HFF-Myc (cell line): ENCODE measurements at regions not wholly inside any gene's neighbourhood (a gene's known extent, or its start where the extent isn't known, plus 50 kb on each side); places are given as distances from the start of the nearest gene placed in this dataset.

Experiments used
- DNase-seq: peaks from one replicate; pipeline ENCODE4 v3.0.0-alpha.2; 2011; ENCODE audit warnings: low read depth; ENCODE audit errors: extremely low read depth
- H3K4me3 ChIP-seq: replicated peaks from 2 replicates; pipeline ENCODE4 v1.5.1; 2011; ENCODE audit warnings: low read depth, mild to moderate bottlenecking, control low read depth, low read length
- CTCF ChIP-seq: IDR thresholded peaks from 2 replicates; pipeline ENCODE4 v1.5.1; 2012; ENCODE audit warnings: mild to moderate bottlenecking, low read depth, low read length, control low read depth; ENCODE audit errors: missing control alignments

DNA sequence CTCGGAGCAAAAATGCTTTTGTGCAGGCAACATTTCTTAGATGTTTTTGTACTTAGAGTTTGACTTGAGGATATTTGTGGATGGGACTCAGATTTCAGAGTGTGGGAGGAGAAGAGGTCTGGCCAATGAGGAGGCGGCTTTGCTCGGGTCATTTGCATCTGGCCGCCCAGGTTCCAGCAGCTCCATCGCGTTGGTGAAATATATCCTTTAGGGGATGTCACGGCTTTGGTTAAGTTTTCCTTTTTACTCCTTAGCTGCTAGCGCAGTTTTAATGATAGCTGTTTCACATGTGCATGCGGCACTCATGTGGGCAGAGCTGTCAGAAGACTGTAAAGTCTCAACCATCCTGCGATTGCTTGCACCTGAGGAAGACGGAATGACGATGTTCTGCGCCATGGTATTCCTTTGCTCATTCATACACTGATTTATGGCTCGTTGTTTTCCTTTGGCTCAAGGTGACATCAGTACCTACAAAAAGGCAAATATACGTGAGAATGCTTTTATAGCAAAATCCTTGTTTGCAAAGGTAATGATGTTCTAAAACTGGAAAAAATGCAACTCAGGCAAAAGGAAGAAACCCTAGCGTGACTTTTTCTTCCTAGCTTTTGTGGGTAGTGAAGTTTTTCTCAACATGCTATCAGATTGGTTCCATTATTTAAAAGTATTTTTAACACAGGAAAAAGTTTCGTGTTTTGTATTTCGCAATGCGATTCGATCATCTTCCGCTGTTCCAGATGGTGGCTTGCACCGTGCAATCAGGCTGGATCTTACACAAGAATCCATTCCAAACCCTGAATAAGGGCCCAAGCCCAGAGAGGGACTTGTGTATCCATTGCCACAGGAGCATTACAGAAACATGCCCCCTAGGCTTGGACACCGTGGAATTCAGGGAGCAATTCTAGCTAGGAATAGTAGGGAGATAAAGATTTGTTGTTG, 70.5 kb upstream of the ZNF516 start:
- H3K4me3 ChIP-seq: peak overlapping the region; percentile 30
- DNase-seq: peak; percentile 83
- TF ChIP-seq CTCF: no peak

- no peak for DNase-seq
- no peak for TF ChIP-seq CTCF
- peak overlapping the region; percentile 30 for H3K4me3 ChIP-seq
Observed at GRCh38 chr18:76564655-76565237, 69.7 kb upstream of the ZNF516 start.

- no peak for TF ChIP-seq CTCF
- no peak for DNase-seq
- no peak overlapping the region for H3K4me3 ChIP-seq
Observed at GRCh38 chr18:76564117-76564516, 69.1 kb upstream of the ZNF516 start.

DNA sequence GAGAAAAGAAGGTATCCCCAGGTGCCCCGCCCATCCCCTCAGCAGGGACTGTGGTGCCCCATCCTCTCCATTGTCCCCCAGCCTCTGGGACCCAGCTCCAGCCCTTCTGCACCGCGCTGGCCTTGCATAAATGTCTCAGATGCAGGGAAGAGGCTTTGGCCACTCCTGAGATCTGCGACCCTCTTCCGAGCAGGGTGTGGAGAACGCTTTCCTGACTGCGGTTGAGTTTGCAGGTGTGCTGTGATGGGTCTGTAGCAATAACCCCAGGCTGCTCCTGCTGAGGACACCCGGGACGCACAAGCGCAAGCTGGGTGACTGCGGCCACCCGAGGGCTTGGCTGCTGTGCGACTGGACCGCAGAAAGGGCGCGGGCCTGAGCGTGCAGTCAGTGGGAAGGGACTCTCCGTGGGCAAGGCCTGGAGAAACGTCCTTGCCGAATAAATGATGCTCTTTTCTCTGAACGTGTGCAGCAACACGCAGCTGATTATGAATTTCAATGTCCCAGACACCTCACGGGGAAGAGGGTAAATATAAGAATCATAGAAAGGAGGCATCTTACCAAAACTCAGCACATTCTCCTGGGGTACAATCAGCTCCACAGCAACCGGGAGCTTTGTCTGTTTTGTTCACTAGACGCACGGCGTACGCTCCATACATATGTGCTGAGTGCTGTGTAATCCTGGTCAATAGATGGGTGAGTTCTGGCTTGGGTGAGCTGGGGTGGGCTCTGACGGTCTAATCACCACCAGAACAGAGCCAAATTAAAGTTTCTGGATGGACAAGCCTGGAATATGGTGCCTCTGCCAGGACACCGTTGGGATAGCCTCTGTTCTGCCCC, 67.5 kb upstream of the ZNF516 start:
- TF ChIP-seq CTCF: no peak
- no peak overlapping the region for H3K4me3 ChIP-seq
- DNase-seq: no peak

DNA sequence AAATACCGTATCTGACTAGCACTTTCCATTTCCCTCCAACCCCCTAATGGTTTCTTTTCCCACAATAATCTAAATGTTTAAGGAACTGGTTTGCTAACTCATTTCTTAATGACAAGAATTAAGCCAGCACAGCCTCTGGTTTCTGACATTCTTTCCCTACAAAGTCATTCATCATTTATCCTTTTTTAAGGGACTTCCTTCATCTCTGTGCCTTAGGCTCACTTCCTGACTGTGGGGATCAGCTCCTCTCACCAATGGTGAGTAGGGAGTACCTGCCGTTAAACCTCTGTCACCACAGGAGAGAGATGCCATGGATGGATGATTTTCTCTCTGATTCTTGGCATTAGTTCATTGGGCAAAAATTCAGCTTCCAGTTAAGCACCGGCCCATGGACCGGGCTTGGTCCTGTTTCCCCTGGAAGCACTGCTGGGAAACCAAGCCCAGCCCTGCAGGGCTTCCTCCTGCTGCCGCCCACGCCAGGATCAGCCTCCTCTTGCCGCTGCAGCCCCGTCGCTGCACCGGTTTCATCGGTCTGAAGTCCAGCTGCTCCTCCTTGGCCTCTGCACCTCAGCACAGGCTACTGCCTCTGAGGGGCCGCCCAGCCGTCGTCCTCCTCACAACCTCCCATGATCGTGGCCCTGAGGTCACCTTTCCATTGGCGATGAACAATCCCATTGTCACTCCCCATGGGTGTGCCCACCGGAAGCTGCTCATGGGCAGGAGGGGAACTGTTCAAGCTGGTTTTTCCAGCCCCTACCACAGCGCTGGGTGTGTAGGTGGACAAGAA, 64.0 kb upstream of the ZNF516 start:
- no peak overlapping the region for H3K4me3 ChIP-seq
- no peak for DNase-seq
- no peak for TF ChIP-seq CTCF

DNA sequence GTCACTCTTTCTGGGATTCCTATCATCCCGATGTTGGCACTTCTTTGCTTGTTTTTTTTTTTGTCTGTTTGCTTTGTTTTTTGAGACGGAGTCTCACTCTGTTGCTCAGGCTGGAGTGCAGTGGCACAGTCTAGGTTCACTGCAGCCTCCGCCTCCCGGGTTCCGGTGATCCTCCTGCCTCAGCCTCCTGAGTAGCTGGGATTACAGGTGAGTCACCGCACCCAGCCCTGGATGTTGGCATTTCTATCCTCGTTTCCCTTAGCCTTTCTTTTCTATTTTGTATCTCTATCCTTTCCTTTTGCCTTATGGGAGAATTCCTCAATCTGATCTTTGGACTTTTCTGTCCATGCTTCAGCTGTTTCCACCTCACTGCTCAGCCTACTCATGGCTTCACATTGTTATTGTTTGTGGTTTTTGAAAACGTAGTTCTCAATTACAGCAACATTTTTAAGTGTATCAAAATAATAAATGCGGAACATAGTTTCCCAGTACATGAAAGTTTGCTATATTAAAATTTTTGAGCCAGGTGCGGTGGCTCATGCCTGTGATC, 62.1 kb upstream of the ZNF516 start:
- H3K4me3 ChIP-seq: no peak overlapping the region
- DNase-seq: no peak
- TF ChIP-seq CTCF: no peak
